ENCODE measurements at regions not wholly inside any gene's neighbourhood (a gene's known extent, or its start where the extent isn't known, plus 50 kb on each side); places are given as distances from the start of the nearest gene placed in this dataset.

DNA sequence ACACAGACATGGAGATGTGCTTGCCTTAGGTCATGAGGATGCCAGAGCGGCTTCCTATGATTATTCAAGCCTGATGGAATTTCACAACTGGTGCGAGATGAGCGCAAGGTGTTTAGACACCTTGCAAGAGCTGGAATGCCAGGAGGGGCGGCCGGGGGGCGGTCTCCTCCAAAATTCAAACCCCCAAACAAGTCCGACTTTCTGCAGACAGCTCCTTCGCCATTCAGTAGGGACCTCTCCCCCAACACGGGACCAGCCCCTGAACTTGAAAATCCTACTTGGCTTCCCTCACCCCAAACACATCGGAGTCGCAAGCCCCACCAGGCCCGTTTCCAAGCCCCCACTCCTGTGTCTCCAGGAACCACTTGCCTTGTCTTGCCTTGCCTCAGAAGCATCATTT is 64.8 kb upstream of the ID2 start:
- TF ChIP-seq EZH2phosphoT487 (IDR thresholded peaks at IDR 0.05), result no peak
- TF ChIP-seq, protein P1, sequence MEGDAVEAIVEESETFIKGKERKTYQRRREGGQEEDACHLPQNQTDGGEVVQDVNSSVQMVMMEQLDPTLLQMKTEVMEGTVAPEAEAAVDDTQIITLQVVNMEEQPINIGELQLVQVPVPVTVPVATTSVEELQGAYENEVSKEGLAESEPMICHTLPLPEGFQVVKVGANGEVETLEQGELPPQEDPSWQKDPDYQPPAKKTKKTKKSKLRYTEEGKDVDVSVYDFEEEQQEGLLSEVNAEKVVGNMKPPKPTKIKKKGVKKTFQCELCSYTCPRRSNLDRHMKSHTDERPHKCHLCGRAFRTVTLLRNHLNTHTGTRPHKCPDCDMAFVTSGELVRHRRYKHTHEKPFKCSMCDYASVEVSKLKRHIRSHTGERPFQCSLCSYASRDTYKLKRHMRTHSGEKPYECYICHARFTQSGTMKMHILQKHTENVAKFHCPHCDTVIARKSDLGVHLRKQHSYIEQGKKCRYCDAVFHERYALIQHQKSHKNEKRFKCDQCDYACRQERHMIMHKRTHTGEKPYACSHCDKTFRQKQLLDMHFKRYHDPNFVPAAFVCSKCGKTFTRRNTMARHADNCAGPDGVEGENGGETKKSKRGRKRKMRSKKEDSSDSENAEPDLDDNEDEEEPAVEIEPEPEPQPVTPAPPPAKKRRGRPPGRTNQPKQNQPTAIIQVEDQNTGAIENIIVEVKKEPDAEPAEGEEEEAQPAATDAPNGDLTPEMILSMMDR (IDR thresholded peaks at IDR 0.05), result no peak
- no peak for TF ChIP-seq EZH2 (IDR thresholded peaks at IDR 0.05)
- Mint-ChIP-seq H3K36me3 (peaks cover 5% of the 10 kb centered on the region), H3K27me3 (ENCODE audit: insufficient read depth, low read depth) (no peaks in the 10 kb centered on the region), H3K9me3 (peaks cover 7% of the 10 kb centered on the region), H3K27ac (no peak overlapping the region), H3K4me1 (peaks cover 6% of the 10 kb centered on the region), H3K4me3 (no peak overlapping the region)
- Histone ChIP-seq H3K9me3 (ENCODE audit: low read depth) (no peaks in the 10 kb centered on the region), H3K4me1 (no peaks in the 10 kb centered on the region), H3K4me2 (no peak overlapping the region), H3K36me3 (no peaks in the 10 kb centered on the region), H3K4me3 (no peak overlapping the region), H3F3A (ENCODE audit: low read depth) (no peaks in the 10 kb centered on the region), H3K27ac (no peak overlapping the region), H3K27me3 (no peaks in the 10 kb centered on the region), H4K20me1 (ENCODE audit: low read depth) (no peaks in the 10 kb centered on the region), H2AFZ (replicated peaks) (no peak overlapping the region), H3K9ac (no peak overlapping the region), H3K79me2 (ENCODE audit: low read depth) (no peaks in the 10 kb centered on the region)
- DNase-seq (ENCODE audit: low spot score), result no peak

DNA sequence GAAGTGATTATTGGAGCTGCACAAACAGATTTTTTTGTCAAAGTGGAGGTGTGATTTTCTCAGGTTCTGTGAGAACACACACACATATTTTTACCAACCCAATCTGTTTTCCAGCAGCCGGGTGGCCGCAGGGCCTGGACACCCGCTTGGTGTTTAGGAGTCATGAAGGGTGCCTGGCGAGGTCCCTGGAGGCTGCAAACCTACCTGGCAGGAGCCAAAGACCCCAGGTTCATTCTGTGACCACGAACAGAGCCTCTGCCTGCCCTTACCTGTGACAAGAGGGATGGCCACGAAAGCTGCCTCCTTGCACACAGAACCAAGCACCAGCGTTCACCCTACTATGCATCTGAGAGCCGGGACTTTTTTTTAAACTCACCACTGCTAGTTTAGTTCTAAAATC is 64.3 kb upstream of the ID2 start:
- Histone ChIP-seq H3K4me3 (no peak overlapping the region), H3K79me2 (ENCODE audit: low read depth) (no peaks in the 10 kb centered on the region), H3K27ac (no peak overlapping the region), H3F3A (ENCODE audit: low read depth) (no peaks in the 10 kb centered on the region), H3K27me3 (no peaks in the 10 kb centered on the region), H4K20me1 (ENCODE audit: low read depth) (no peaks in the 10 kb centered on the region), H3K36me3 (no peaks in the 10 kb centered on the region), H3K4me2 (no peak overlapping the region), H3K9me3 (ENCODE audit: low read depth) (no peaks in the 10 kb centered on the region), H2AFZ (replicated peaks) (no peak overlapping the region), H3K9ac (no peak overlapping the region), H3K4me1 (no peaks in the 10 kb centered on the region)
- Mint-ChIP-seq H3K9me3 (peaks cover 7% of the 10 kb centered on the region), H3K27ac (no peak overlapping the region), H3K36me3 (peaks cover 5% of the 10 kb centered on the region), H3K27me3 (ENCODE audit: insufficient read depth, low read depth) (no peaks in the 10 kb centered on the region), H3K4me3 (no peak overlapping the region), H3K4me1 (peaks cover 10% of the 10 kb centered on the region)
- no peak for DNase-seq (ENCODE audit: low spot score)
- TF ChIP-seq EZH2phosphoT487 (IDR thresholded peaks at IDR 0.05) (no peak), EZH2 (IDR thresholded peaks at IDR 0.05) (no peak)
- TF ChIP-seq, protein P1 (IDR thresholded peaks at IDR 0.05), result no peak

- H3K9ac ChIP-seq, result no peak overlapping the region
- no peak overlapping the region for H2AFZ ChIP-seq (replicated peaks)
- no peaks in the 10 kb centered on the region for H4K20me1 ChIP-seq (ENCODE audit: low read depth)
- no peaks in the 10 kb centered on the region for H3K27me3 ChIP-seq
- TF ChIP-seq EZH2 (IDR thresholded peaks at IDR 0.05) (no peak), EZH2phosphoT487 (IDR thresholded peaks at IDR 0.05) (no peak)
- TF ChIP-seq, protein P1 (IDR thresholded peaks at IDR 0.05), result no peak
- no peaks in the 10 kb centered on the region for H3K36me3 ChIP-seq
- H3K4me3 ChIP-seq, result no peak overlapping the region
- DNase-seq (ENCODE audit: low spot score), result no peak
- peaks cover 5% of the 10 kb centered on the region for H3K36me3 Mint-ChIP-seq
- no peak overlapping the region for H3K4me2 ChIP-seq
- H3K27ac ChIP-seq, result no peak overlapping the region
- no peak overlapping the region for H3K4me3 Mint-ChIP-seq
- H3K9me3 Mint-ChIP-seq, result peaks cover 7% of the 10 kb centered on the region
- H3F3A ChIP-seq (ENCODE audit: low read depth), result no peaks in the 10 kb centered on the region
- no peak overlapping the region for H3K27ac Mint-ChIP-seq
- H3K9me3 ChIP-seq (ENCODE audit: low read depth), result no peaks in the 10 kb centered on the region
- H3K4me1 Mint-ChIP-seq, result peaks cover 15% of the 10 kb centered on the region
- H3K27me3 Mint-ChIP-seq (ENCODE audit: insufficient read depth, low read depth), result no peaks in the 10 kb centered on the region
- no peaks in the 10 kb centered on the region for H3K4me1 ChIP-seq
- no peaks in the 10 kb centered on the region for H3K79me2 ChIP-seq (ENCODE audit: low read depth)
Measured at GRCh38 chr2:8619071-8619470, 62.8 kb upstream of the ID2 start.
